ENCODE measurements at regions not wholly inside any gene's neighbourhood (a gene's known extent, or its start where the extent isn't known, plus 50 kb on each side); places are given as distances from the start of the nearest gene placed in this dataset.

DNA sequence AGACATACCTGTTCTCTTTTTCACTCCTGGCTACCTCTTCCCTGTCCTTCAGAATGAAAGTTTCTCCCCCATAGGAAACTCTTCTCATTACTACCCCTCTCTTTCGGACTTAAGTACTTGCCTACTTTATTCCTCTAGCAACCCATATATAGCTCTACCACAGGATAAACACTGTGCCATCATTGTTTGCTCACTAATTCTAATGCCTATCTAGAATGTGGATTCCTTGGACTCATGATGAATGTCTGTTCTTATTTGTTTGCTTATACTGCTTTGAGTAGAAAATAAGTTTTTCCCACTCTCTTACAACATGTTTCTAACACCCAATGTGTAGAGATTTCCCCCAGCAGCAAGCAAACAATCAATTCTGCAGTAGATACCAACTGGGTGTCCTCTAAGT lies 1094.9 kb downstream of the SLC6A15 start:
- no peaks in the 10 kb centered on the region for H3K9me3 ChIP-seq
- intact Hi-C loops (cut with DNase I; ENCODE audit: low total_unique reads) (no loop called here), in situ Hi-C loops (cut with MboI; ENCODE audit: low pct_ligation_motif_present in 1 of 4, low pct_unique_long_range_greater_than_20kb in 1 of 4, low sequenced_read_pairs in 3 of 4) (no loop called here)
- no peak overlapping the region for H3K27ac ChIP-seq
- no peak for DNase-seq
- 71 to 88% methylated on average over 1 of the region's 1 CpG for WGBS, 2 donors (ENCODE audit: low coverage in 1 of 2)
- H3K27me3 ChIP-seq = no peaks in the 10 kb centered on the region
- TF ChIP-seq EP300 (IDR thresholded peaks at IDR 0.05; ENCODE audit: low read depth) = no peak
- TF ChIP-seq, protein P1, sequence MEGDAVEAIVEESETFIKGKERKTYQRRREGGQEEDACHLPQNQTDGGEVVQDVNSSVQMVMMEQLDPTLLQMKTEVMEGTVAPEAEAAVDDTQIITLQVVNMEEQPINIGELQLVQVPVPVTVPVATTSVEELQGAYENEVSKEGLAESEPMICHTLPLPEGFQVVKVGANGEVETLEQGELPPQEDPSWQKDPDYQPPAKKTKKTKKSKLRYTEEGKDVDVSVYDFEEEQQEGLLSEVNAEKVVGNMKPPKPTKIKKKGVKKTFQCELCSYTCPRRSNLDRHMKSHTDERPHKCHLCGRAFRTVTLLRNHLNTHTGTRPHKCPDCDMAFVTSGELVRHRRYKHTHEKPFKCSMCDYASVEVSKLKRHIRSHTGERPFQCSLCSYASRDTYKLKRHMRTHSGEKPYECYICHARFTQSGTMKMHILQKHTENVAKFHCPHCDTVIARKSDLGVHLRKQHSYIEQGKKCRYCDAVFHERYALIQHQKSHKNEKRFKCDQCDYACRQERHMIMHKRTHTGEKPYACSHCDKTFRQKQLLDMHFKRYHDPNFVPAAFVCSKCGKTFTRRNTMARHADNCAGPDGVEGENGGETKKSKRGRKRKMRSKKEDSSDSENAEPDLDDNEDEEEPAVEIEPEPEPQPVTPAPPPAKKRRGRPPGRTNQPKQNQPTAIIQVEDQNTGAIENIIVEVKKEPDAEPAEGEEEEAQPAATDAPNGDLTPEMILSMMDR (IDR thresholded peaks at IDR 0.05) = no peak
- TF ChIP-seq POLR2A (IDR thresholded peaks at IDR 0.05) = no peak
- no peak for TF ChIP-seq POLR2AphosphoS5 (IDR thresholded peaks at IDR 0.05)
- H3K4me3 ChIP-seq = no peak overlapping the region
- H3K4me1 ChIP-seq = peaks cover 0 to 3% (median 0%) of the 10 kb centered on the region in 4 donors
- no peaks in the 10 kb centered on the region for H3K36me3 ChIP-seq

DNA sequence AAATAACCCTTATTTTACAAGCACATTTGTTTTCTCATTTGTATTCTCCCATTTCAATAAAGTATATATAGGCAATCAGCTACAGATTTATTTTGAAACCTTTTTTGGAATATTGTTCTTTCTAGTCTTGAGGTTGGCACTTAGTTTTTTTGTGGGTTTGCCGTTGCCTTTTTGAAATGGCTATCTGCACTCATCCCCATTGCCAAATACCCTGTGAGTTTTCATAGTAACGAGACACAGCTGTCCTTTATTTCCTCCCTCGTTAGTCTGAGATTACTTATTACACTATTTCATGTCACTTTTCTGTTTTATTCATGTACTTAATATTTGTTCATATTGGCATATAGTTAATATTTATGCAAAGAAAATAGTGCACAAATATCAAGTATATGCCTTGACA lies 1104.0 kb downstream of the SLC6A15 start:
- WGBS, 2 donors (ENCODE audit: low coverage in 1 of 2) = 69 to 86% methylated on average over 3 of the region's 3 CpGs
- no peak for TF ChIP-seq POLR2AphosphoS5 (IDR thresholded peaks at IDR 0.05)
- TF ChIP-seq, protein P1 (IDR thresholded peaks at IDR 0.05) = no peak
- TF ChIP-seq EP300 (IDR thresholded peaks at IDR 0.05; ENCODE audit: low read depth) = no peak
- no peak for TF ChIP-seq POLR2A (IDR thresholded peaks at IDR 0.05)
- no peaks in the 10 kb centered on the region for H3K9me3 ChIP-seq
- in situ Hi-C loops (cut with MboI; ENCODE audit: low pct_ligation_motif_present in 1 of 4, low pct_unique_long_range_greater_than_20kb in 1 of 4, low sequenced_read_pairs in 3 of 4) = no loop called here
- H3K27ac ChIP-seq = no peak overlapping the region
- intact Hi-C loops (cut with DNase I; ENCODE audit: low total_unique reads) = loop anchor here (10.0 kb wide), 1 partner anchor 1044 kb away; no protein-coding TSS in a partner anchor
- no peaks in the 10 kb centered on the region for H3K27me3 ChIP-seq
- no peaks in the 10 kb centered on the region for H3K36me3 ChIP-seq
- H3K4me3 ChIP-seq = no peak overlapping the region
- no peak for DNase-seq
- no peaks in the 10 kb centered on the region for H3K4me1 ChIP-seq

DNA sequence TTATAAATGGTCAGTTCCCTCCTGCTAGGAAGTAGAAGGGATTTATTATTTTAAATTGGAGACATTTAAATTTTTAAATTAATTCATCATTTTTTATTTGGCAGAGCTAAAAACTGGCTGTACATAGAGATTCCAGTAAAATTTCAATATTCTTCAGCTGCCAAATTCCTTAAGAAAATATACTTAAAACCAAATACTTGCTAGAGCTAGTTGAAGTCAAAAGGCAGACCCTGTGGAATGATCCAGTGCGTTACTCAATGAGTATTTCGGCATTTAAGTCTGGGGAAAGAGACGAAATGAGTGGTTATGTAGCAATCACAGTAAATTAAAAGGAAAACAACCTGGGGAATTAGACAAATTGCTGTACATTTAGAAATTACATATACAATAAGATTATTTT lies 1104.7 kb downstream of the SLC6A15 start:
- H3K4me3 ChIP-seq = no peak overlapping the region
- H3K27ac ChIP-seq = no peak overlapping the region
- H3K27me3 ChIP-seq = no peaks in the 10 kb centered on the region
- WGBS, 2 donors (ENCODE audit: low coverage in 1 of 2) = 74 to 80% methylated on average over 3 of the region's 3 CpGs
- TF ChIP-seq EP300 (IDR thresholded peaks at IDR 0.05; ENCODE audit: low read depth) = no peak
- no peak for TF ChIP-seq POLR2A (IDR thresholded peaks at IDR 0.05)
- TF ChIP-seq POLR2AphosphoS5 (IDR thresholded peaks at IDR 0.05) = no peak
- TF ChIP-seq, protein P1 (IDR thresholded peaks at IDR 0.05) = no peak
- no peaks in the 10 kb centered on the region for H3K9me3 ChIP-seq
- H3K4me1 ChIP-seq = no peaks in the 10 kb centered on the region
- H3K36me3 ChIP-seq = no peaks in the 10 kb centered on the region
- in situ Hi-C loops (cut with MboI; ENCODE audit: low pct_ligation_motif_present in 1 of 4, low pct_unique_long_range_greater_than_20kb in 1 of 4, low sequenced_read_pairs in 3 of 4) = no loop called here
- DNase-seq = no peak
- intact Hi-C loops (cut with DNase I; ENCODE audit: low total_unique reads) = loop anchor here (10.0 kb wide), 1 partner anchor 1043 kb away; no protein-coding TSS in a partner anchor

DNA sequence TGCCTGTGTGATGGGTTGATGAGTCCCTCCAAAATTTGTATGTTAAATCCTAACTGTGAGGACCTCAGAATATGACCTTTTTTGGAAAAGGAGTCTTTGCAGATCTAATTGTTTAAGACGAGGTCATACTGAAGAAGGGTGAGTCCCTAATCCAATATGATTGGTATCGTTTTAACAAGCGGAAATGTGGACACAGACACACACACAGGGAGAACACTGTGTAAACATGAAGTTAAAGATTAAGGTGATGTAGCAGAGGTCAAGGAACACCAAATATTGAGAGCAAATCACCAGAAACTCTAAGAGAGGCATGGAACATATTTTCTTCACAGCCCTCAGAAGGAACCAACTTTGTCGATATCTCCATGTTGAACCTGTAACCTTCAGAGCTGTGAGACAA lies 1106.7 kb downstream of the SLC6A15 start:
- H3K27ac ChIP-seq = no peak overlapping the region
- 52 to 63% methylated on average over 4 of the region's 4 CpGs for WGBS, 2 donors (ENCODE audit: low coverage in 1 of 2)
- no peaks in the 10 kb centered on the region for H3K9me3 ChIP-seq
- H3K27me3 ChIP-seq = no peaks in the 10 kb centered on the region
- in situ Hi-C loops (cut with MboI; ENCODE audit: low pct_ligation_motif_present in 1 of 4, low pct_unique_long_range_greater_than_20kb in 1 of 4, low sequenced_read_pairs in 3 of 4) = no loop called here
- DNase-seq = no peak
- no peaks in the 10 kb centered on the region for H3K4me1 ChIP-seq
- intact Hi-C loops (cut with DNase I; ENCODE audit: low total_unique reads) = loop anchor here (10.0 kb wide), 1 partner anchor 1041 kb away; no protein-coding TSS in a partner anchor
- no peaks in the 10 kb centered on the region for H3K36me3 ChIP-seq
- no peak overlapping the region for H3K4me3 ChIP-seq
- TF ChIP-seq EP300 (IDR thresholded peaks at IDR 0.05; ENCODE audit: low read depth) = no peak
- TF ChIP-seq, protein P1 (IDR thresholded peaks at IDR 0.05) = no peak
- TF ChIP-seq POLR2AphosphoS5 (IDR thresholded peaks at IDR 0.05) = no peak
- no peak for TF ChIP-seq POLR2A (IDR thresholded peaks at IDR 0.05)
